ENCODE measurements at regions not wholly inside any gene's neighbourhood (a gene's known extent, or its start where the extent isn't known, plus 50 kb on each side); places are given as distances from the start of the nearest gene placed in this dataset.

DNA sequence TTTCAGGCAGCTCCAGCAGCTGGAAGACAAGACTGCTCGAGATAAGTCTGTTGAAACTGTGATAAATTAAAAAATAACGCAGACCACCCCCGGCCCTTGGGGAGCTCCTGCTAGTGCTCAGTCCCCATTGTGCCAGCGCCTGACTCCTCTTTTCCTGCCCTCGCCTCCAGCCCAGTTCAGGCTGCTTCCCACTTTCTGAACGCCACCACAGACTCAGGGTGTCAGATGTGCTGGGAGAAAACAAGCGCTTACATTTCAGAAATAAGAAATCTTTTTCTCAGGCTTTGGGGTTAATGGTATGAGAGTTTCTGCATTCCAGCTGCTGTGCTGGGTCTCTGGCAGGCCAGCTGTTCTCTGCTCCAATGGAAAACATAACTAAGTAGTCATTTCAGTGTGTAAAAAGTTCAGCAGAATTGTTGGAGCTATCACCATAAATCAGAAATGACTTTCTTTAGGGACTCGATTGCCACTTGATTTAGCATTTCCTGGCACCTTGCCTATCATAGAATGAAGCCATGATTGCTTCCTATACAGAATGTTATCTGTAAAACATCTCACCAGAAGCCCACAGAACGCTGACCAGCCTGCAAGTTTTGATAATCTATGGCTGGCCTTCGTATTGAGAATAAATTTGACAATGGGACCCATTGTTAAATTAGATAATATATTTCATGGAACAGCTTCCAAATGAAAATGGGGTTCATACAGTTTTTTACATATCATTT is 257.0 kb upstream of the ZNF32 start:
- Histone ChIP-seq H3K9me3 (ENCODE audit: severe bottlenecking) (no peaks in the 10 kb centered on the region), H3K4me3 (ENCODE audit: low read depth, low read length) (no peak overlapping the region), H3K36me3 (no peaks in the 10 kb centered on the region), H3K27me3 (ENCODE audit: insufficient read depth, low read depth, severe bottlenecking) (peaks cover 14% of the 10 kb centered on the region), H3K27ac (no peak overlapping the region)
- no peak for DNase-seq
- TF ChIP-seq, protein P1, sequence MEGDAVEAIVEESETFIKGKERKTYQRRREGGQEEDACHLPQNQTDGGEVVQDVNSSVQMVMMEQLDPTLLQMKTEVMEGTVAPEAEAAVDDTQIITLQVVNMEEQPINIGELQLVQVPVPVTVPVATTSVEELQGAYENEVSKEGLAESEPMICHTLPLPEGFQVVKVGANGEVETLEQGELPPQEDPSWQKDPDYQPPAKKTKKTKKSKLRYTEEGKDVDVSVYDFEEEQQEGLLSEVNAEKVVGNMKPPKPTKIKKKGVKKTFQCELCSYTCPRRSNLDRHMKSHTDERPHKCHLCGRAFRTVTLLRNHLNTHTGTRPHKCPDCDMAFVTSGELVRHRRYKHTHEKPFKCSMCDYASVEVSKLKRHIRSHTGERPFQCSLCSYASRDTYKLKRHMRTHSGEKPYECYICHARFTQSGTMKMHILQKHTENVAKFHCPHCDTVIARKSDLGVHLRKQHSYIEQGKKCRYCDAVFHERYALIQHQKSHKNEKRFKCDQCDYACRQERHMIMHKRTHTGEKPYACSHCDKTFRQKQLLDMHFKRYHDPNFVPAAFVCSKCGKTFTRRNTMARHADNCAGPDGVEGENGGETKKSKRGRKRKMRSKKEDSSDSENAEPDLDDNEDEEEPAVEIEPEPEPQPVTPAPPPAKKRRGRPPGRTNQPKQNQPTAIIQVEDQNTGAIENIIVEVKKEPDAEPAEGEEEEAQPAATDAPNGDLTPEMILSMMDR (IDR thresholded peaks at IDR 0.05; ENCODE audit: low read depth, low read length): no peak

DNA sequence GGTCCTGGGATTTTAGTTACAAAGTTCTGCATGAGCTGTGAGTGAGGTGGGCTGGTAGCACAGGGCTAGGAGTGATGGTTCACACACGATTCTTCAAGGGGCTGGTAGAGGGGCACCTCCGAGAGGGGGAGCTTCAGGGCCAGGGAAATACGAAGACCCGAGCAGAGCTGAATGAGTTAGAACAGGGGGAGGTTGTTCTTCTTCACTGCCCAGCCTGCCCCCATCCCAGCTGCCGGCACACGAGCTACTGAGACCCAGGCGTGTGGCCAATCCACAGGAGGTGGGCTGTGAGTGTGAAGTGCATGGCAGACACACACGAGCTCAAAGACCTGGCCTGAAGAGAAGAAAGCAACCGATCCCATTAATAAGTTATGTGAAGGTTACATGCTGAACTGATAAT is 256.2 kb upstream of the ZNF32 start:
- TF ChIP-seq, protein P1 (IDR thresholded peaks at IDR 0.05; ENCODE audit: low read depth, low read length): no peak
- no peak for DNase-seq
- Histone ChIP-seq H3K4me3 (ENCODE audit: low read depth, low read length) (no peak overlapping the region), H3K36me3 (no peaks in the 10 kb centered on the region), H3K27me3 (ENCODE audit: insufficient read depth, low read depth, severe bottlenecking) (peaks cover 11% of the 10 kb centered on the region), H3K9me3 (ENCODE audit: severe bottlenecking) (no peaks in the 10 kb centered on the region), H3K27ac (no peak overlapping the region)

DNA sequence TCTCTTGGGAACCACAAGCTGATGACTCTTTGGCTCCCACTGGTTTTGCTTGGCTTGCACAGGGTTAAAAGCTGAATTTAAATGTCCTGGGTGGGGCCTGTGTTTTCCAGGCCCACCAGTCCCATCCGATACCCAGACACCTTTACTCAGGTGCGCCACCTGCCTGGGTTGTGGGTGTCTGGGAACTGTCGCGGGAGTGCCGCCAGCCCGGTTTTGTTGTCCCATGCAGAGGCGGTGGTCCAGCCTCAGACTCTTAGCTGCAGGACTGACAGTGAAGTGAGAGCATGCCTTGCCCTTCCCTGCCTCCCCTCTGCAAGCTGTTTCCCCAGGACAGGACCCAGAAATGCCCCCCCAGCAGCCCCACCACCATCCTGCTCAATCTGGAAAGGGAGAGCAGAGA is 255.6 kb upstream of the ZNF32 start:
- TF ChIP-seq, protein P1 (IDR thresholded peaks at IDR 0.05; ENCODE audit: low read depth, low read length): no peak

DNA sequence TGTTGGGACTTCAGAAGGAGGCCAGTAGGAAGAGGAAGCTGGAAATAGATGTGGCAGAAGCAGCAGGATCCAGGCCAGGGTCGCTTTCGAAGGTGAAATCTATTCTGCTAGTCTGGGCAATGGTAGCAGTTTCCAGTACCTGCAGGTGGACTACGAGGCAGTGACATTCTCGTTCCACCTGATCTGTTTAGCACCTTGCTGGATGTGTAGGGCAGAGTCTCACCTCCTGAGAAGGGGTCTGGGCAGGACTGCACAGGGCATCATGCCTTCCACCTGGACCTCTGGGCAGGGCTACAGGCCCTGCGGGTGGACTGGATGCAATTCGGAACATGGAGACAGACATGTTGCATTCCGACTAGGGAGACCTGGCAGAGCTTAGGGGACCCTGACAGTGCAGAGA is 254.8 kb upstream of the ZNF32 start:
- H3K27ac ChIP-seq: no peak overlapping the region
- peaks cover 7% of the 10 kb centered on the region for H3K27me3 ChIP-seq (ENCODE audit: insufficient read depth, low read depth, severe bottlenecking)
- no peak overlapping the region for H3K4me3 ChIP-seq (ENCODE audit: low read depth, low read length)
- no peak for DNase-seq
- no peaks in the 10 kb centered on the region for H3K9me3 ChIP-seq (ENCODE audit: severe bottlenecking)
- H3K36me3 ChIP-seq: no peaks in the 10 kb centered on the region
- TF ChIP-seq, protein P1 (IDR thresholded peaks at IDR 0.05; ENCODE audit: low read depth, low read length): no peak

More for the DNA sequence above, 255.6 kb upstream of the ZNF32 start:
- peaks cover 7% of the 10 kb centered on the region for H3K27me3 ChIP-seq (ENCODE audit: insufficient read depth, low read depth, severe bottlenecking)
- H3K4me3 ChIP-seq (ENCODE audit: low read depth, low read length): no peak overlapping the region
- H3K36me3 ChIP-seq: no peaks in the 10 kb centered on the region
- H3K9me3 ChIP-seq (ENCODE audit: severe bottlenecking): no peaks in the 10 kb centered on the region
- no peak for DNase-seq
- H3K27ac ChIP-seq: no peak overlapping the region

DNA sequence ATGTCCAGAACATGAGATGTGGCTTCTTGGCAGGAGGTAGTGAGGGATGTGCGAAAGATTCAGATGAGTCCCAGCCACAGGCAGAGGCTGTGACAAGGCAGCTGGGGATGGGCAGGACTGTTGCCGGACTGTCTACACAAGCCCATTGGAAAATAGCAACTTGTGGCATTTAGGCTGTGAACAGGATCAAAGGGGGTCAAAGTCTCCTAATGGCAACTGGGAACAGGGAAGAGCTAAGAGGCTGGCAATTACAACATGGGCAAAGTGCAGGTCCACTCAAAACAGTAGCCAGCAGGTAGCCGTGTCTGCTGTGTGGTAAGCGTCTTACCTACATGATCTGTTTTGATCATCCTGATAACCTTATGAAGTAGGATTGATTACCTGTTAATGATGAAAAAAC is 254.2 kb upstream of the ZNF32 start:
- no peak for DNase-seq
- H3K36me3 ChIP-seq: no peaks in the 10 kb centered on the region
- H3K27me3 ChIP-seq (ENCODE audit: insufficient read depth, low read depth, severe bottlenecking): peaks cover 7% of the 10 kb centered on the region
- no peak overlapping the region for H3K4me3 ChIP-seq (ENCODE audit: low read depth, low read length)
- no peak overlapping the region for H3K27ac ChIP-seq
- H3K9me3 ChIP-seq (ENCODE audit: severe bottlenecking): no peaks in the 10 kb centered on the region
- TF ChIP-seq, protein P1 (IDR thresholded peaks at IDR 0.05; ENCODE audit: low read depth, low read length): no peak

All from WERI-Rb-1 (cell line).